ENCODE measurements at regions not wholly inside any gene's neighbourhood (a gene's known extent, or its start where the extent isn't known, plus 50 kb on each side); places are given as distances from the start of the nearest gene placed in this dataset.

- TF ChIP-seq CTCF (IDR thresholded peaks at IDR 0.05 in 4 of 5, conservative IDR thresholded peaks at IDR 0.05 in 1 of 5) (no peak), POLR2A (IDR thresholded peaks at IDR 0.05) (no peak)
Observed at GRCh38 chr3:194828116-194828515, 142.4 kb downstream of the FAM43A start.

All from gastrocnemius medialis (tissue), 4 donors.